ENCODE measurements at regions not wholly inside any gene's neighbourhood (a gene's known extent, or its start where the extent isn't known, plus 50 kb on each side); places are given as distances from the start of the nearest gene placed in this dataset.

DNA sequence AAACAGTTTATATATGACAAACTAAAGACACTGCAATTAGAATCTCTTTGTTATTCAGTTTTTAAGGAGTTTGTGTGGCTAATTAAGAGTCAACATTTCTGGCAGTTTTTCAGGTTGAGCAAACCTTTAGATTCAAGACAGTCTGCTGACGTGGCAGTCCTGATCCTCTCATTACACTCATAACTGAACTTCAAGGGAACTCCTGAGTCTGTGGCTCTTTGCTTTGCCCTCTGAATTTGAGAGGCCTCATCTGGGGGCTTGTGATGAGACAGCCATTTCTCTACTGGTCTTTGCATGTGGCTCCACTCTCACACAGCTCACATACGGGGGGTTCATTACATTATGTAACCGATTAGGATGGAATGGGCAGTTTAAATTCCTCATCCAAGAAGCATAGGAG lies 182.9 kb upstream of the MEF2C start:
- intact Hi-C loops (cut with micrococcal nuclease; ENCODE audit: unreplicated experiment) = no loop called here

DNA sequence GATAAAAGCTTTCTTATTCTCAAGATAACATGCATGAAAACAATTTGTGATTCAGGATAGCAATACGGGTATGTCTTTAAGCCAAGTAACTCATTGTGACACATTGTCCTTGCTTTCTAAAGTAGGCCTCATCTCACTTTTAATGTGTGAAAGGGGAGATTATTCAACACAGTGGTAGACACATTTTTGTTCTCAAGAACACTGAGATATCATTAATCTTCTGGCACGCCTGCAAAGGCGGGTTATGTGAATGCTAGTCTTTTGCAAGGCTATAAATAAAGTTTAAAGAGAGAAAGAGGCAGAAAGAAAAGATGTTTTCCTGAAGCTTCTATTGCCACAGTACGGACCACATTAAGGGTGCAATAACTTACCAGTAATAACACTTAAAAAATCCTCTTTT lies 181.8 kb upstream of the MEF2C start:
- intact Hi-C loops (cut with micrococcal nuclease; ENCODE audit: unreplicated experiment) = no loop called here
- no peak overlapping the region for H3K4me3 ChIP-seq (ENCODE audit: low read depth, low read length, poor library complexity, severe bottlenecking)
- H3K4me1 ChIP-seq (ENCODE audit: insufficient read depth, low read length, poor library complexity, severe bottlenecking) = no peaks in the 10 kb centered on the region
- no peak overlapping the region for H2AFZ ChIP-seq (ENCODE audit: low read length)
- DNase-seq (ENCODE audit: low spot score) = no peak
- no peaks in the 10 kb centered on the region for H3K36me3 ChIP-seq (ENCODE audit: insufficient read depth, low read length)
- POLR2A ChIA-PET = interaction anchor here (1.8 kb wide), 1 partner anchor 8 kb away, joined by 6 read pairs; no protein-coding TSS in a partner anchor
- no peaks in the 10 kb centered on the region for H3K79me2 ChIP-seq (ENCODE audit: insufficient read depth, low read depth, low read length)
- H3K27ac ChIP-seq (ENCODE audit: low read depth, low read length, poor library complexity, severe bottlenecking) = no peak overlapping the region
- H3K9me2 ChIP-seq (ENCODE audit: insufficient read depth, low read length) = no peaks in the 10 kb centered on the region
- TF ChIP-seq, protein P1, sequence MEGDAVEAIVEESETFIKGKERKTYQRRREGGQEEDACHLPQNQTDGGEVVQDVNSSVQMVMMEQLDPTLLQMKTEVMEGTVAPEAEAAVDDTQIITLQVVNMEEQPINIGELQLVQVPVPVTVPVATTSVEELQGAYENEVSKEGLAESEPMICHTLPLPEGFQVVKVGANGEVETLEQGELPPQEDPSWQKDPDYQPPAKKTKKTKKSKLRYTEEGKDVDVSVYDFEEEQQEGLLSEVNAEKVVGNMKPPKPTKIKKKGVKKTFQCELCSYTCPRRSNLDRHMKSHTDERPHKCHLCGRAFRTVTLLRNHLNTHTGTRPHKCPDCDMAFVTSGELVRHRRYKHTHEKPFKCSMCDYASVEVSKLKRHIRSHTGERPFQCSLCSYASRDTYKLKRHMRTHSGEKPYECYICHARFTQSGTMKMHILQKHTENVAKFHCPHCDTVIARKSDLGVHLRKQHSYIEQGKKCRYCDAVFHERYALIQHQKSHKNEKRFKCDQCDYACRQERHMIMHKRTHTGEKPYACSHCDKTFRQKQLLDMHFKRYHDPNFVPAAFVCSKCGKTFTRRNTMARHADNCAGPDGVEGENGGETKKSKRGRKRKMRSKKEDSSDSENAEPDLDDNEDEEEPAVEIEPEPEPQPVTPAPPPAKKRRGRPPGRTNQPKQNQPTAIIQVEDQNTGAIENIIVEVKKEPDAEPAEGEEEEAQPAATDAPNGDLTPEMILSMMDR (conservative IDR thresholded peaks at IDR 0.05; ENCODE audit: low read length) = no peak
- no peak for TF ChIP-seq EZH2phosphoT487 (IDR thresholded peaks at IDR 0.05; ENCODE audit: borderline replicate concordance, low read depth, low read length)
- BruUV-seq (replicated peaks) = no TSS peak
- H3K9me3 ChIP-seq (ENCODE audit: low read length) = no peaks in the 10 kb centered on the region
- H3K4me2 ChIP-seq (ENCODE audit: low read length) = no peak overlapping the region
- CTCF ChIA-PET (ENCODE audit: unreplicated experiment) = no interaction called here
- no peaks in the 10 kb centered on the region for H4K20me1 ChIP-seq (ENCODE audit: insufficient read depth, low read length)

More for the DNA sequence above, 182.9 kb upstream of the MEF2C start:
- Histone ChIP-seq H3K4me3 (ENCODE audit: low read depth, low read length, poor library complexity, severe bottlenecking) (no peak overlapping the region), H3K9me3 (ENCODE audit: low read length) (no peaks in the 10 kb centered on the region), H3K79me2 (ENCODE audit: insufficient read depth, low read depth, low read length) (no peaks in the 10 kb centered on the region), H2AFZ (ENCODE audit: low read length) (no peak overlapping the region), H3K4me1 (ENCODE audit: insufficient read depth, low read length, poor library complexity, severe bottlenecking) (no peaks in the 10 kb centered on the region), H4K20me1 (ENCODE audit: insufficient read depth, low read length) (no peaks in the 10 kb centered on the region), H3K36me3 (ENCODE audit: insufficient read depth, low read length) (no peaks in the 10 kb centered on the region), H3K9me2 (ENCODE audit: insufficient read depth, low read length) (no peaks in the 10 kb centered on the region), H3K4me2 (ENCODE audit: low read length) (no peak overlapping the region), H3K27ac (ENCODE audit: low read depth, low read length, poor library complexity, severe bottlenecking) (no peak overlapping the region)
- ChIA-PET POLR2A (no interaction called here), CTCF (ENCODE audit: unreplicated experiment) (no interaction called here)
- BruUV-seq (replicated peaks) = no TSS peak
- DNase-seq (ENCODE audit: low spot score) = no peak
- TF ChIP-seq, protein P1 (conservative IDR thresholded peaks at IDR 0.05; ENCODE audit: low read length) = no peak
- TF ChIP-seq EZH2phosphoT487 (IDR thresholded peaks at IDR 0.05; ENCODE audit: borderline replicate concordance, low read depth, low read length) = no peak

- CTCF ChIA-PET (ENCODE audit: unreplicated experiment) = no interaction called here
- Histone ChIP-seq H3K9me2 (ENCODE audit: insufficient read depth, low read length) (no peaks in the 10 kb centered on the region), H3K4me3 (ENCODE audit: low read depth, low read length, poor library complexity, severe bottlenecking) (no peak overlapping the region), H3K4me2 (ENCODE audit: low read length) (no peak overlapping the region), H3K27ac (ENCODE audit: low read depth, low read length, poor library complexity, severe bottlenecking) (no peak overlapping the region), H3K4me1 (ENCODE audit: insufficient read depth, low read length, poor library complexity, severe bottlenecking) (no peaks in the 10 kb centered on the region), H2AFZ (ENCODE audit: low read length) (no peak overlapping the region), H4K20me1 (ENCODE audit: insufficient read depth, low read length) (no peaks in the 10 kb centered on the region), H3K9me3 (ENCODE audit: low read length) (no peaks in the 10 kb centered on the region), H3K36me3 (ENCODE audit: insufficient read depth, low read length) (no peaks in the 10 kb centered on the region), H3K79me2 (ENCODE audit: insufficient read depth, low read depth, low read length) (no peaks in the 10 kb centered on the region)
- no peak for DNase-seq (ENCODE audit: low spot score)
- POLR2A ChIA-PET = interaction anchor here (1.8 kb wide), 1 partner anchor 9 kb away, joined by 6 read pairs; no protein-coding TSS in a partner anchor
- TF ChIP-seq, protein P1 (conservative IDR thresholded peaks at IDR 0.05; ENCODE audit: low read length) = no peak
- no peak for TF ChIP-seq EZH2phosphoT487 (IDR thresholded peaks at IDR 0.05; ENCODE audit: borderline replicate concordance, low read depth, low read length)
- no TSS peak for BruUV-seq (replicated peaks)
- intact Hi-C loops (cut with micrococcal nuclease; ENCODE audit: unreplicated experiment) = no loop called here
Measured at GRCh38 chr5:89064054-89064453, 181.1 kb upstream of the MEF2C start.

All from OCI-LY7 (cell line).